ENCODE measurements at regions not wholly inside any gene's neighbourhood (a gene's known extent, or its start where the extent isn't known, plus 50 kb on each side); places are given as distances from the start of the nearest gene placed in this dataset.

- TF ChIP-seq AKAP8 (CRISPR knock-in tag; IDR thresholded peaks at IDR 0.05) (no peak), DBP (CRISPR knock-in tag; IDR thresholded peaks at IDR 0.05; ENCODE audit: not compliant biosample characterization) (no peak), KLF6 (CRISPR knock-in tag; IDR thresholded peaks at IDR 0.05) (no peak)
These were observed 154.6 kb upstream of the AHI1 start (continued) for GRCh38 chr6:135651964-135652755.

GRCh38 chr6:135655055-135655454 is 157.5 kb upstream of the AHI1 start:
- no peak overlapping the region for H3K4me3 ChIP-seq (replicated peaks in 1 of 3; ENCODE audit: insufficient read depth in 1 of 3, low read depth in 2 of 3, low read length in 3 of 3)
- ATAC-seq (no peak), DNase-seq (ENCODE audit: low spot score) (no peak), FAIRE-seq (no peak)
- intact Hi-C loops (cut with micrococcal nuclease; ENCODE audit: unreplicated experiment) (no loop called here), in situ Hi-C loops (cut with HindIII; ENCODE audit: extremely low pct_ligation_motif_present, low pct_unique_long_range_greater_than_20kb) (no loop called here)
- H3K9ac ChIP-seq (ENCODE audit: insufficient read depth, low read depth, low read length) = no peak overlapping the region
- H4K20me1 ChIP-seq (ENCODE audit: insufficient read depth, low read length) = no peaks in the 10 kb centered on the region
- no peak for TF ChIP-seq ZNF672 (CRISPR knock-in tag; IDR thresholded peaks at IDR 0.05)
- TF ChIP-seq AHDC1 (CRISPR knock-in tag; IDR thresholded peaks at IDR 0.05; ENCODE audit: borderline replicate concordance) = no peak
- no peak for TF ChIP-seq ZBTB7A (CRISPR knock-in tag; IDR thresholded peaks at IDR 0.05)
- no peak for TF ChIP-seq ZNF256 (CRISPR knock-in tag; conservative IDR thresholded peaks at IDR 0.05)
- TF ChIP-seq ZNF101 (CRISPR knock-in tag; IDR thresholded peaks at IDR 0.05; ENCODE audit: borderline replicate concordance, low read depth) = no peak
- no peak for TF ChIP-seq CTCF (CRISPR knock-in tag; IDR thresholded peaks at IDR 0.05)
- TF ChIP-seq SMARCC2 (IDR thresholded peaks at IDR 0.05) = no peak
- no peak for TF ChIP-seq ATF2 (CRISPR knock-in tag; IDR thresholded peaks at IDR 0.05)
- no peak for TF ChIP-seq ZNF274 (CRISPR knock-in tag; IDR thresholded peaks at IDR 0.05)
- TF ChIP-seq ZNF121 (CRISPR knock-in tag; IDR thresholded peaks at IDR 0.05) = no peak
- no peak for TF ChIP-seq GATAD2A (CRISPR knock-in tag; IDR thresholded peaks at IDR 0.05)
- CTCF ChIA-PET (ENCODE audit: low intra/inter-chr PET ratio, low total read pairs) = no interaction called here
- no peaks in the 10 kb centered on the region for H3K27me3 ChIP-seq (ENCODE audit: control insufficient read depth in 1 of 2, insufficient read depth in 2 of 2, low read length in 2 of 2)
- H2AFZ ChIP-seq (ENCODE audit: low read length) = no peak overlapping the region
- H3K9me3 ChIP-seq (ENCODE audit: low read length) = peaks cover 15% of the 10 kb centered on the region; the same call in 1 of the 2 replicates
- H3K4me2 ChIP-seq (ENCODE audit: low read depth, low read length) = no peak overlapping the region
- no peaks in the 10 kb centered on the region for H3K36me3 ChIP-seq (replicated peaks in 1 of 2; ENCODE audit: control insufficient read depth in 1 of 2, insufficient read depth in 2 of 2, low read length in 2 of 2)
- H3K79me2 ChIP-seq (ENCODE audit: insufficient read depth, low read length) = no peaks in the 10 kb centered on the region
- H3K27ac ChIP-seq (ENCODE audit: extremely low read length, insufficient read depth, low read length) = no peak overlapping the region
- BruUV-seq (replicated peaks) = no TSS peak
- H3K4me1 ChIP-seq (ENCODE audit: insufficient read depth, low read length) = no peaks in the 10 kb centered on the region
- POLR2A ChIA-PET = no interaction called here

All from HepG2 (cell line).